ENCODE measurements at regions not wholly inside any gene's neighbourhood (a gene's known extent, or its start where the extent isn't known, plus 50 kb on each side); places are given as distances from the start of the nearest gene placed in this dataset.

- TF ChIP-seq ATF2 (IDR thresholded peaks at IDR 0.05; ENCODE audit: low read length) (no peak), NRF1 (IDR thresholded peaks at IDR 0.05; ENCODE audit: low read depth, low read length) (no peak), POU5F1 (IDR thresholded peaks at IDR 0.05; ENCODE audit: low read depth, low read length) (no peak), TAF1 (IDR thresholded peaks at IDR 0.05; ENCODE audit: low read depth, low read length) (no peak), HDAC2 (IDR thresholded peaks at IDR 0.05; ENCODE audit: borderline replicate concordance in 1 of 2, low read depth in 2 of 2, low read length in 2 of 2) (no peak), POLR2A (IDR thresholded peaks at IDR 0.05; ENCODE audit: control extremely low read depth in 1 of 2, low read depth in 2 of 2, low read length in 2 of 2) (no peak)
Measured at GRCh38 chrX:23575281-23575680, 92.0 kb upstream of the PRDX4 start (continued).
